Activated T-helper 2 cell treated with anti-CD3 and anti-CD28 coated beads, Interferon-gamma antibody, Interleukin-2, Interleukin-4, amounts not matched to agents 10 μg/mL and 5 μg/mL and 100 μg/mL, durations not matched to agents 14 hours and 24 hours and 36 hours (primary cell): ENCODE measurements at regions not wholly inside any gene's neighbourhood (a gene's known extent, or its start where the extent isn't known, plus 50 kb on each side); places are given as distances from the start of the nearest gene placed in this dataset.
"Not testable (repeated sequence)": the region's sequence is repeated elsewhere in the genome, so short reads cannot be mapped to it uniquely, and the experiment has no call there.

Experiments
- DNase-seq: peaks from one replicate; pipeline ENCODE4 v3.0.0; 2021; ENCODE audit warnings: low spot score
- H3K27ac Mint-ChIP-seq: one replicate; pipeline ENCODE4 v1.8.0; 2021; ENCODE audit warnings: mixed read lengths
- H3K27me3 Mint-ChIP-seq: one replicate; pipeline ENCODE4 v1.8.0; 2021; ENCODE audit warnings: low read depth, mixed read lengths
- H3K36me3 Mint-ChIP-seq: one replicate; pipeline ENCODE4 v1.8.0; 2021; ENCODE audit warnings: low read depth, mixed read lengths
- H3K4me1 Mint-ChIP-seq: one replicate; pipeline ENCODE4 v1.8.0; 2021; ENCODE audit warnings: low read depth, mixed read lengths
- H3K4me3 Mint-ChIP-seq: one replicate; pipeline ENCODE4 v1.8.0; 2021; ENCODE audit warnings: low read depth, mild to moderate bottlenecking, moderate library complexity, mixed read lengths
- H3K9me3 Mint-ChIP-seq: one replicate; pipeline ENCODE4 v1.8.0; 2021; ENCODE audit warnings: mixed read lengths
- intact Hi-C: fragments of 100-400 bp; cut with micrococcal nuclease; formaldehyde crosslinking; loops from one replicate; pipeline ENCODE4 v1.15.1; 2023

- DNase-seq: no peak
- no peak overlapping the region for H3K27ac Mint-ChIP-seq
- no peaks in the 10 kb centered on the region for H3K36me3 Mint-ChIP-seq
- intact Hi-C loops: no loop called here
- peaks cover 5% of the 10 kb centered on the region for H3K27me3 Mint-ChIP-seq
- no peaks in the 10 kb centered on the region for H3K4me1 Mint-ChIP-seq
- no peak overlapping the region for H3K4me3 Mint-ChIP-seq
- H3K9me3 Mint-ChIP-seq: no peaks in the 10 kb centered on the region
Observed at GRCh38 chr10:78337646-78338391, 304.2 kb downstream of the RPS24 start.

GRCh38 chr10:78338717-78339116 is 305.1 kb downstream of the RPS24 start:
- H3K4me3 Mint-ChIP-seq: no peak overlapping the region
- peaks cover 5% of the 10 kb centered on the region for H3K27me3 Mint-ChIP-seq
- H3K9me3 Mint-ChIP-seq: no peaks in the 10 kb centered on the region
- intact Hi-C loops: no loop called here
- no peak overlapping the region for H3K27ac Mint-ChIP-seq
- no peaks in the 10 kb centered on the region for H3K4me1 Mint-ChIP-seq
- no peak for DNase-seq
- no peaks in the 10 kb centered on the region for H3K36me3 Mint-ChIP-seq

GRCh38 chr10:78339251-78339650 is 305.6 kb downstream of the RPS24 start:
- no peak for DNase-seq
- no peak overlapping the region for H3K27ac Mint-ChIP-seq
- no peaks in the 10 kb centered on the region for H3K36me3 Mint-ChIP-seq
- no peak overlapping the region for H3K4me3 Mint-ChIP-seq
- H3K9me3 Mint-ChIP-seq: no peaks in the 10 kb centered on the region
- no peaks in the 10 kb centered on the region for H3K4me1 Mint-ChIP-seq
- intact Hi-C loops: no loop called here
- peaks cover 5% of the 10 kb centered on the region for H3K27me3 Mint-ChIP-seq

GRCh38 chr10:78341953-78342614 is 308.4 kb downstream of the RPS24 start:
- intact Hi-C loops: no loop called here
- Mint-ChIP-seq H3K4me3 (no peak overlapping the region), H3K4me1 (no peaks in the 10 kb centered on the region), H3K27me3 (peaks cover 14% of the 10 kb centered on the region), H3K9me3 (no peaks in the 10 kb centered on the region), H3K27ac (no peak overlapping the region), H3K36me3 (no peaks in the 10 kb centered on the region)
- DNase-seq: no peak

GRCh38 chr10:78342827-78343653 is 309.4 kb downstream of the RPS24 start:
- Mint-ChIP-seq H3K4me3 (no peak overlapping the region), H3K9me3 (no peaks in the 10 kb centered on the region), H3K27ac (no peak overlapping the region), H3K4me1 (no peaks in the 10 kb centered on the region), H3K36me3 (no peaks in the 10 kb centered on the region), H3K27me3 (peaks cover 16% of the 10 kb centered on the region)
- no peak for DNase-seq
- intact Hi-C loops: no loop called here

- intact Hi-C loops, H3K4me3 Mint-ChIP-seq, DNase-seq, H3K4me1 Mint-ChIP-seq, H3K27ac Mint-ChIP-seq, H3K36me3 Mint-ChIP-seq, H3K9me3 Mint-ChIP-seq: not testable (repeated sequence)
- H3K27me3 Mint-ChIP-seq: peaks cover 11% of the 10 kb centered on the region
Observed at GRCh38 chr10:78344257-78344656, 310.6 kb downstream of the RPS24 start.

GRCh38 chr10:78345515-78345914 is 311.9 kb downstream of the RPS24 start:
- intact Hi-C loops, DNase-seq, H3K4me3 Mint-ChIP-seq, H3K27ac Mint-ChIP-seq, H3K4me1 Mint-ChIP-seq, H3K36me3 Mint-ChIP-seq, H3K9me3 Mint-ChIP-seq: not testable (repeated sequence)
- peaks cover 11% of the 10 kb centered on the region for H3K27me3 Mint-ChIP-seq

GRCh38 chr10:78346721-78347120 is 313.1 kb downstream of the RPS24 start:
- H3K9me3 Mint-ChIP-seq: no peaks in the 10 kb centered on the region
- peaks cover 13% of the 10 kb centered on the region for H3K27me3 Mint-ChIP-seq
- intact Hi-C loops: no loop called here
- no peak overlapping the region for H3K27ac Mint-ChIP-seq
- H3K36me3 Mint-ChIP-seq: no peaks in the 10 kb centered on the region
- no peak for DNase-seq
- H3K4me1 Mint-ChIP-seq: no peaks in the 10 kb centered on the region
- H3K4me3 Mint-ChIP-seq: no peak overlapping the region

GRCh38 chr10:78348411-78349164 is 314.9 kb downstream of the RPS24 start:
- no peak overlapping the region for H3K27ac Mint-ChIP-seq
- DNase-seq: no peak
- intact Hi-C loops: no loop called here
- no peaks in the 10 kb centered on the region for H3K4me1 Mint-ChIP-seq
- H3K27me3 Mint-ChIP-seq: peaks cover 13% of the 10 kb centered on the region
- no peaks in the 10 kb centered on the region for H3K36me3 Mint-ChIP-seq
- H3K4me3 Mint-ChIP-seq: no peak overlapping the region
- no peaks in the 10 kb centered on the region for H3K9me3 Mint-ChIP-seq

GRCh38 chr10:78349165-78349516 is 315.5 kb downstream of the RPS24 start:
- intact Hi-C loops: no loop called here
- H3K36me3 Mint-ChIP-seq: no peaks in the 10 kb centered on the region
- peaks cover 13% of the 10 kb centered on the region for H3K27me3 Mint-ChIP-seq
- no peaks in the 10 kb centered on the region for H3K9me3 Mint-ChIP-seq
- no peak overlapping the region for H3K4me3 Mint-ChIP-seq
- H3K4me1 Mint-ChIP-seq: no peaks in the 10 kb centered on the region
- no peak for DNase-seq
- no peak overlapping the region for H3K27ac Mint-ChIP-seq

- H3K4me1 Mint-ChIP-seq: no peaks in the 10 kb centered on the region
- intact Hi-C loops: no loop called here
Observed at GRCh38 chr10:78349911-78350663, 316.4 kb downstream of the RPS24 start.

GRCh38 chr10:78351283-78351682 is 317.6 kb downstream of the RPS24 start:
- intact Hi-C loops: no loop called here
- H3K9me3 Mint-ChIP-seq: no peaks in the 10 kb centered on the region
- no peaks in the 10 kb centered on the region for H3K4me1 Mint-ChIP-seq
- no peak overlapping the region for H3K27ac Mint-ChIP-seq
- no peak for DNase-seq
- H3K36me3 Mint-ChIP-seq: no peaks in the 10 kb centered on the region
- peaks cover 7% of the 10 kb centered on the region for H3K27me3 Mint-ChIP-seq
- no peak overlapping the region for H3K4me3 Mint-ChIP-seq

More at GRCh38 chr10:78349911-78350663, 316.4 kb downstream of the RPS24 start:
- DNase-seq: no peak
- H3K4me3 Mint-ChIP-seq: no peak overlapping the region
- H3K9me3 Mint-ChIP-seq: no peaks in the 10 kb centered on the region
- no peak overlapping the region for H3K27ac Mint-ChIP-seq
- H3K27me3 Mint-ChIP-seq: peaks cover 13% of the 10 kb centered on the region
- H3K36me3 Mint-ChIP-seq: no peaks in the 10 kb centered on the region
